RKO (cell line): ENCODE measurements at regions not wholly inside any gene's neighbourhood (a gene's known extent, or its start where the extent isn't known, plus 50 kb on each side); places are given as distances from the start of the nearest gene placed in this dataset.

Source experiments
- DNase-seq: peaks from one replicate; pipeline ENCODE4 v3.0.0-alpha.2; 2016; ENCODE audit warnings: low spot score

GRCh38 chr17:79169861-79170260, 95.2 kb downstream of the ENGASE start:
- DNase-seq = no peak

- DNase-seq = no peak
Measured at GRCh38 chr17:79169366-79169765, 94.7 kb downstream of the ENGASE start.

GRCh38 chr17:79168486-79169055, 93.9 kb downstream of the ENGASE start:
- DNase-seq = no peak

GRCh38 chr17:79167486-79167885, 92.9 kb downstream of the ENGASE start:
- DNase-seq = no peak

- DNase-seq = no peak
Measured at GRCh38 chr17:79165756-79166473, 91.3 kb downstream of the ENGASE start.

GRCh38 chr17:79164913-79165695, 90.5 kb downstream of the ENGASE start:
- no peak for DNase-seq

GRCh38 chr17:79164408-79164807, 89.8 kb downstream of the ENGASE start:
- DNase-seq = no peak

- no peak for DNase-seq
Measured at GRCh38 chr17:79163071-79163470, 88.4 kb downstream of the ENGASE start.

GRCh38 chr17:79162012-79162963, 87.7 kb downstream of the ENGASE start:
- no peak for DNase-seq

GRCh38 chr17:79160980-79161636, 86.5 kb downstream of the ENGASE start:
- peak; percentile 65 for DNase-seq

GRCh38 chr17:79159926-79160325, 85.3 kb downstream of the ENGASE start:
- DNase-seq = no peak

- no peak for DNase-seq
Measured at GRCh38 chr17:79159471-79159870, 84.8 kb downstream of the ENGASE start.

GRCh38 chr17:79156463-79157095, 82.0 kb downstream of the ENGASE start:
- no peak for DNase-seq

GRCh38 chr17:79155701-79156100, 81.1 kb downstream of the ENGASE start:
- DNase-seq = no peak

- DNase-seq = no peak
Measured at GRCh38 chr17:79154951-79155585, 80.4 kb downstream of the ENGASE start.

- no peak for DNase-seq
Measured at GRCh38 chr17:79154446-79154845, 79.8 kb downstream of the ENGASE start.

GRCh38 chr17:79153367-79154130, 78.9 kb downstream of the ENGASE start:
- no peak for DNase-seq

- DNase-seq = no peak
Measured at GRCh38 chr17:79152636-79153035, 78.0 kb downstream of the ENGASE start.

GRCh38 chr17:79152110-79152509, 77.5 kb downstream of the ENGASE start:
- no peak for DNase-seq

- DNase-seq = no peak
Measured at GRCh38 chr17:79150799-79151198, 76.2 kb downstream of the ENGASE start.
